Putamen (tissue), 1 donor: ENCODE measurements at regions not wholly inside any gene's neighbourhood (a gene's known extent, or its start where the extent isn't known, plus 50 kb on each side); places are given as distances from the start of the nearest gene placed in this dataset.
"Not testable (repeated sequence)": the region's sequence is repeated elsewhere in the genome, so short reads cannot be mapped to it uniquely, and the experiment has no call there.

Experiments used
- DNase-seq: peaks from one replicate; pipeline ENCODE4 v3.0.0-alpha.2; 2016; ENCODE audit warnings: low spot score

DNA sequence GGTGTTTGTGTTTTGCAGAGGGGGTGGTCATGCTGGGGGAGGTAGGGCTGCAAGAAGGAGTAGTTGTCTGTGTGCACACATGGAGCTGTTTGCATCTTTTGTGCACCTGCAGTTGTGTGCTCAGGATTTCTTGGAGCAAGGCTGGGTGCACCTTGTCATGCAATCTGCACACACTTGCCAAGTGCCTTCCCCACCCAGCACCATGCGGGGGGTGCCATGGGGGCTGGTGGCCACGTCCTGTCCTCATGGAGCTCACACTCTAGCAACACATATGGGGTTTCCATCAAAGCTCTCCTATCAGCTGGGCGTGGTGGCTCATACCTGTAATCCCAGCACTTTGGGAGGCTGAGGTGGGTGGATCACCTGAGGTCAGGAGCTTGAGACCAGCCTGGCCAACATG is 111.6 kb downstream of the CRLF3 start:
- not testable (repeated sequence) for DNase-seq

DNA sequence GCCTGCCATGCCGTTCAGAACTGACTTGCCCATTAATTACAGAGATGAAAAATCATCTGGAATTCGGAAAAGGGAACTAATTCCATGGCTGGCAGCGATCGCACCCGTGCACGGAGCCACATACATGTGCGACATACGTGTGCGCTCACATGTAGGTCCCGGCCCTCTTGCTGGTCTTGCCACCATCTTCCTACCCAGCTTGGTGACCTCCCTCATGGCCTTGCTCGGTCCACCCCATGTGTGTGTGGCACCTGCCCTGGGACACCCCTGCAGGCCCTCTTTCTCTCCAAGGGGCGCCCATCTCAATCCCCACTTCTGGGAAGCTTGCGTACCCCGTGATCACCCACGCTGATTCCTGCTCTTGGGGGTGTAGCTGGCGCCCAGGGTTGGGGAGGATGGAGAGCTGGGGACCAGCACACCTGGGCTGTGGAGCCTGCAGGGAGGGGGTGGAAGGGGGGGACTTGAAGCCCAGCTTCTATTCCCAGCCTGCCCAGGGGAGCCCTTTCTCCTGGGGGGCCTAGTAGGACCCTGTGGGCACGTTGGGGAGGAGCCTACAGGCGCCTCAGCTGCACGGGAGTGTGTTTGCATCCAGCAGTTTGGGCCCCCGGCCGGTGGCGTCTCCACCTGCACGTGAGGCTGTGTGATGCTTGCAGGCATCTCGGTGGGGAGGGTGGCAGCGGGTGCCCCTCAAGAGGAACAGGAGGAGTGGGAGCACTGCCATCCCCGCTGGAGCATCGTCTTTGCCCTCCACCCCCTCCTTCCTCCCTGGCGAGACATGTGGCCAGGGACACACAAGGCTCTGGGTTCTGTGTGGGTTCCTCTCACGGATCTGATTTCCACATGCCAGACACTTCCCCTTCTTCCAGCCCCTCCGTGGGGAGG is 112.6 kb downstream of the CRLF3 start:
- DNase-seq = not testable (repeated sequence)

GRCh38 chr17:30711176-30711575 is 113.3 kb downstream of the CRLF3 start:
- DNase-seq = not testable (repeated sequence)

DNA sequence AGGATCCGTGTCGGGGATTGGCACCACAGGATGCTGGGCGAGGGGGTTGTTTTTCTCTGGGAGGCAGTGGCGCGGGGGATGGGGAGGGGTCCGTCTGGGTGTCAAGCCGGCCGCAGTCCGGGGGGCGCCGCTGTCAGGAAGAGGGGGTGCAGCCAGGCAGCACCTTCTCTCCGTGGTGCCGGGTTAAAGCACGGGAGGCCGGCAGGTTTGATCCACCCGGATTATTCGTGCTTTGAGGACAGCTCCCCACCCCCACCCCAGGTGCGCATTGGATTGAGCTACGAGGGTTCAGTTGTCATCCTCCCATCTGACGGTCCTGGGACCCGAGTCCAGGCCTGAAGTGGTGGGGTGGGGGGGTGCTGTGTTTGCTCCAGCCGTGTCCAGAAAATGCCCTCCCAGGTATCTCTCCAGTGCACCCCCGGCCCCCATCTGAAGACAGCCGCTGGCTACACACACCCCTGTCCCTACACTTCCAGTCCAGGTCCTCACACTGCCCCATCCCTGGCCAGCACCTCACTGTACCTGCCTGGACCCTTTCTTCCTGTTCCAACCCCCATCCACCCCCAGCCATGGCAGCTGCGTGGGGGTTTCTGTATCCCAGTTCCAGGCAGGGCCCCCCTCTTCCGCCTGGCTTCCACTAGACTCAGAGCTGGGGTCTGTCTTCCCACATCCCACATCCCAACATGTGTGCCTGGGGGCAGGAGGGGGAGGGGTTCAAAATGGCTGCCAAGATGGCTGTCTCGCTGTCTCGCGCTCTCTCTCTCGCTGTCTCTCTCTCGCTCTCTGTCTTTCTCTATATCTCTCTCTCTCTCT is 114.0 kb downstream of the CRLF3 start:
- not testable (repeated sequence) for DNase-seq

- not testable (repeated sequence) for DNase-seq
These were observed 114.8 kb downstream of the CRLF3 start for GRCh38 chr17:30709561-30710275.

- not testable (repeated sequence) for DNase-seq
These were observed 115.4 kb downstream of the CRLF3 start for GRCh38 chr17:30709096-30709495.

- DNase-seq = peak; percentile 93
These were observed 116.0 kb downstream of the CRLF3 start for GRCh38 chr17:30708241-30709078.

GRCh38 chr17:30707724-30708240 is 116.7 kb downstream of the CRLF3 start:
- DNase-seq = not testable (repeated sequence)

- not testable (repeated sequence) for DNase-seq
These were observed 117.8 kb downstream of the CRLF3 start for GRCh38 chr17:30706461-30707335.

- not testable (repeated sequence) for DNase-seq
These were observed 118.5 kb downstream of the CRLF3 start for GRCh38 chr17:30706004-30706403.

- DNase-seq = no peak
These were observed 122.9 kb downstream of the CRLF3 start for GRCh38 chr17:30701498-30701989.

GRCh38 chr17:30700833-30701232 is 123.7 kb downstream of the CRLF3 start:
- DNase-seq = not testable (repeated sequence)

DNA sequence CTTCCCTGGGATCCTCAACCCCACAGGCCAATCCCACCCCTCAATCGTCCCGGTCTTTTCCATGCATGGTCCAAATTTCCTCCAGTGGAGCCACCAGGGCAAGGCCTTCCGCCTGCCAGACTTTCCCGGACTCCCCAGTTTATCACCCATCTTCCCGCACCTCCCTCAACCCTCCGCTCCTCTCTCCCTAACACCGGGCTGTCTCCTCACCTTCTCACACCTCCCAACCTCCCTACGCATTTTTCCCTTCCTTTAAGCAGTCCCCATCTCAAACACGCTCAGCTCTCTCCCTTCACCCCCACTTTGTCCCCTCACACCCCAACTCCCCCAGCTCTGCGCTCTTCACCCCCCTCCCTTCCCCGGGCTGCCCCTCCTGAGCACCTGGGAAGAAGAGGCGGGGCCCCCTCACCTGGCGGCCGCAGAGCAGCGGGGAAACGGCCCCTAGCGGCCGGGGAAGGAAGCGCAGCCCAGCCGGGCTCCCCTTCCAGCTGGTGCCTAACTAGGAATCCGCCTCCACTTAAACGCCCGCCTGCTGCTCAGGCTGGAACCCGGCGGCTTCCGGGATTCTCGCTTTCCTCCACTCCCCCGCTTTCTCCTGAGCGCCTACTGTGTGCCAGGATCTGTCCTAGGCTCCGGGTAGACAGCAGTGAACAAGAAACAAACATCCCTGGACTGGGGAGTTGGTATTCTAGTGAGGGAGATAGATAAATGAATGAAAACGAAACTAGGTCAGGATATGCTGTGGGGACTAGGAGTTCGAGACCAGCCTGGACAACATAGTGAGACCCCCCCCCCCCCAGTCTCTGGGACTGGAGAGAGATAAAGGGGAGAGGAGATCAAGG is 126.7 kb downstream of the CRLF3 start:
- not testable (repeated sequence) for DNase-seq

- DNase-seq = no peak
These were observed 128.3 kb downstream of the CRLF3 start for GRCh38 chr17:30696234-30696633.

DNA sequence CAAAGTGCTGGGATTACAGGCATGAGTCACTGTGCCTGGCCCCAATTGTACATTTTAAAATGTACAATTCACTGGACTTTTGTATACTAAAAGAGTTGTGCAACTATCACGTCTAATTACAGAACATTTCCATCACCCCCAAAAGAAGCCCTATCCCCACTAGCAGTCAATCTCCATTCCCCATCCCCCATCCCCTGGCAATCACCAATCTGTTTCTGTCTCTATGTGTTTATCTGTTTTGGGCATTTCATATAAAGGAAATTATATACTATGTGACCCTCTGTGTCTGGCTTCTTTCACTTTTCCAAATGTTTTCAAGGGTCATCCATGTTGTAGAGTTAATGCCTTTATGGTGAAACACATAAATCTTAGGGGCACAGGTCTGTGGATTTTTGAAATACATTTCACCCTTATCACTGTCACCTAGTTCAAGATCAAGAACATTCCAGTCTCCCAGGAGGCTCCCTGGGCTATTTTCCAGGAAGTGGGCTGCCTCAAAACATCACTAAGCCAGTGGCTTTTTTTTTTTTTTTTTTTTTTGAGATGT is 129.2 kb downstream of the CRLF3 start:
- DNase-seq = not testable (repeated sequence)

DNA sequence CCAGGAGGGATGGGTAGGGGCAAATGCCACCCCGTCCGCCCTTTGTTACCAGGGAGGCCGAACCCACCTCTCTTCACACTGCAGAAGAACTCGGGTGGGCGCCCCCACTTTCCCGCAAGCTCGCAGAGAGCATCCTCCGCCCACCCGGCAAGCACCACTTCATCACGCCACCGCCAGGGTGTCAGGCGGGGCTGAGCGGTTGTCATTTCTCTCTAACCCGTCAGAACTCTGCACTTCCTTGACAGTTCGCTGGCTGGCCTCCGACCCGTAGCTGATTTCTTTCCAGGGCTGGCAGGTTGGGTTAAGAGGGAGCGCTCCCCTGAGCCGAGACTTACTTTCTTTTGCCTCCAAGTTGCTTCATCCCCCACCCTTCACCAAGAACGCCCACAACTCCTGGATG is 130.7 kb downstream of the CRLF3 start:
- DNase-seq = peak; percentile 60

- not testable (repeated sequence) for DNase-seq
These were observed 135.1 kb downstream of the CRLF3 start for GRCh38 chr17:30689266-30690000.
